KMS-11 (cell line): ENCODE measurements at regions not wholly inside any gene's neighbourhood (a gene's known extent, or its start where the extent isn't known, plus 50 kb on each side); places are given as distances from the start of the nearest gene placed in this dataset.

Source experiments
- H2AFZ ChIP-seq: fragments of 200-600 bp; sonication (generic); 2 replicates; pipeline ENCODE4 v1.6.1; 2016; ENCODE audit warnings: antibody characterized with exemption, mixed run types, low read depth
- H3K27ac ChIP-seq: fragments of 200-600 bp; sonication (generic); 2 replicates; pipeline ENCODE4 v1.6.1; 2016; ENCODE audit warnings: mild to moderate bottlenecking, mixed run types
- H3K27me3 ChIP-seq: fragments of 200-600 bp; sonication (generic); 2 replicates; pipeline ENCODE4 v1.6.1; 2017; ENCODE audit warnings: mild to moderate bottlenecking, low read depth, mixed run types, moderate library complexity; ENCODE audit not compliant: insufficient read depth
- H3K36me3 ChIP-seq: fragments of 200-600 bp; sonication (generic); 2 replicates; pipeline ENCODE4 v1.6.1; 2017; ENCODE audit warnings: mild to moderate bottlenecking, mixed run types; ENCODE audit not compliant: insufficient read depth
- H3K4me1 ChIP-seq: fragments of 200-600 bp; sonication (generic); 2 replicates; pipeline ENCODE4 v1.6.1; 2016; ENCODE audit warnings: mild to moderate bottlenecking, low read depth, mixed run types; ENCODE audit not compliant: poor library complexity, severe bottlenecking
- H3K4me2 ChIP-seq: fragments of 200-600 bp; sonication (generic); 2 replicates; pipeline ENCODE4 v1.7.0; 2016; ENCODE audit warnings: mild to moderate bottlenecking, mixed run types
- H3K4me3 ChIP-seq: fragments of 200-600 bp; sonication (generic); IDR thresholded peaks from 2 replicates; pipeline ENCODE4 v1.6.1; 2017; ENCODE audit warnings: low read depth, low read length, mixed read lengths; ENCODE audit not compliant: insufficient read depth
- H3K79me2 ChIP-seq: fragments of 200-600 bp; sonication (generic); 2 replicates; pipeline ENCODE4 v1.6.1; 2016; ENCODE audit warnings: low read depth, mixed run types; ENCODE audit not compliant: insufficient read depth
- H3K9ac ChIP-seq: fragments of 200-600 bp; sonication (generic); 2 replicates; pipeline ENCODE4 v1.6.1; 2016; ENCODE audit warnings: mild to moderate bottlenecking, mixed run types
- H4K20me1 ChIP-seq: fragments of 200-600 bp; sonication (generic); 2 replicates; pipeline ENCODE4 v1.6.1; 2016; ENCODE audit warnings: mild to moderate bottlenecking, mixed run types; ENCODE audit not compliant: insufficient read depth
- CTCF ChIP-seq: fragments of 200-600 bp; sonication (generic); conservative IDR thresholded peaks from 2 replicates; pipeline ENCODE4 v1.6.1; 2017; ENCODE audit warnings: low read depth, mild to moderate bottlenecking, antibody characterized with exemption, low read length, moderate library complexity, mixed read lengths

DNA sequence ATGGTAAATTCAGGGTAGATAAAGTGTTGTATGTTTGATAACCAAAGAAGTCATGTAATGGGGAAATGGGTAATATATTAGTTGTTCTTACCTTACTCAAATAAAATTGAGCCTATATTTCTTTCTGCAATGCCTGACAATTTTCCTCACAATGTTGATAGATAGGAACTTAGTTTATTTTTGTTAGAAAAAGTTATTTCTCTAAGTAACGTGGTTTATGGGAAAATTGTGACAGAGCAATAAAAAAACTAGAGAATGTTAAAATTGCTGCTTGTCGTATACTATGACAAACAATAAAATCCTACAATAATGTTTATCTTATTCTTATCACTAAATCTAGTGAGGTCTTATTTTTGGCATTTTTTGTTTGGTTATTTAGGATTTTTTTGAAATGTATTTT, 534.1 kb downstream of the TMTC2 start:
- H3K79me2 ChIP-seq = no peaks in the 10 kb centered on the region
- H3K27me3 ChIP-seq = no peaks in the 10 kb centered on the region
- no peaks in the 10 kb centered on the region for H3K4me1 ChIP-seq
- no peak overlapping the region for H2AFZ ChIP-seq
- no peaks in the 10 kb centered on the region for H3K36me3 ChIP-seq
- no peak overlapping the region for H3K4me2 ChIP-seq
- H3K9ac ChIP-seq = no peak overlapping the region
- H3K4me3 ChIP-seq = no peak overlapping the region
- no peak for TF ChIP-seq CTCF
- no peak overlapping the region for H3K27ac ChIP-seq
- H4K20me1 ChIP-seq = no peaks in the 10 kb centered on the region

DNA sequence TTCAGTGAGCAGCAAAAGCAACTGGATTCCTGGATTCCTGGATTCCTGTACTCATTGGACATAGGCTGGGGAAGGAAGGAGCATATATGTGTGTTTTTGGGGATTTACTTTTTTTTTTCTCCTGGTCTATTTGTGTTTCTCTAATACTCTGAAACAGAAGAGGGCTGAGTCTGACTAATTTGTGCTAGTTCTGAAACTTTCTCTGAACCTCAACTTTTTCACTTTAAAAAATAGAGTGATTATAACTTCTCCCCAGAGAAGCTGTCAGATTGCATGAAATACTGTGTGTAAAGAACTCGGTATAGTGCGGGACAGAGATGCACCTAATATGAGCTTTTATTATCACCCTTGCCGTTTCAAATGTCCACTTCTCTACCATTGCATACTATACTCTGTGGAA, 529.5 kb downstream of the TMTC2 start:
- H3K4me3 ChIP-seq = no peak overlapping the region
- no peak overlapping the region for H3K4me2 ChIP-seq
- H2AFZ ChIP-seq = no peak overlapping the region
- H3K79me2 ChIP-seq = no peaks in the 10 kb centered on the region
- no peaks in the 10 kb centered on the region for H3K36me3 ChIP-seq
- H3K27me3 ChIP-seq = no peaks in the 10 kb centered on the region
- H3K4me1 ChIP-seq = no peaks in the 10 kb centered on the region
- no peak overlapping the region for H3K27ac ChIP-seq
- TF ChIP-seq CTCF = no peak
- no peaks in the 10 kb centered on the region for H4K20me1 ChIP-seq
- H3K9ac ChIP-seq = no peak overlapping the region

- H3K27ac ChIP-seq = no peak overlapping the region
- no peaks in the 10 kb centered on the region for H4K20me1 ChIP-seq
- H3K27me3 ChIP-seq = no peaks in the 10 kb centered on the region
- no peak for TF ChIP-seq CTCF
- no peaks in the 10 kb centered on the region for H3K79me2 ChIP-seq
- no peaks in the 10 kb centered on the region for H3K36me3 ChIP-seq
- no peak overlapping the region for H3K4me2 ChIP-seq
- H2AFZ ChIP-seq = no peak overlapping the region
- H3K4me1 ChIP-seq = no peaks in the 10 kb centered on the region
- no peak overlapping the region for H3K9ac ChIP-seq
- no peak overlapping the region for H3K4me3 ChIP-seq
These were observed 527.5 kb downstream of the TMTC2 start for GRCh38 chr12:83214185-83214584.

DNA sequence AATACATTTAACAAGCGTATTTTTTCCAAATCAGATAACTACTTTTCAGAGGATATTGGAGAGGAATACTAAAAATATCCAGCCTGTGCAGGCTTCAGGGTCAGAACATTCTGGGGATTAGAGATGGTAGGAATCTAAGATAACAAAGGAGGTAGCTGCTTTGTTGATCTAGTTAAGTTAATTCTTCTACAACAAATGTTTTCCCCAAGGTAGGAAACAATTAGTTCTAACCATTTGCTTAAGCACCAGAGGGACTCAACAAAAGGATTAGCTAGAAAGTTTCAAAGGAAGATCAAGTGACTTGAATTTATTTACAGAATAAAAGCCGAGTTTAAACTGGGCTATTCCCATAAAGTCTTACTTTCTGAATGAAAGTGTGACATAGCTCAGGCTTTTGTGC, 524.2 kb downstream of the TMTC2 start:
- Histone ChIP-seq H3K27ac (no peak overlapping the region), H3K4me1 (no peaks in the 10 kb centered on the region), H2AFZ (no peak overlapping the region), H3K4me3 (no peak overlapping the region), H3K4me2 (no peak overlapping the region), H3K27me3 (no peaks in the 10 kb centered on the region), H3K9ac (no peak overlapping the region), H4K20me1 (no peaks in the 10 kb centered on the region), H3K79me2 (no peaks in the 10 kb centered on the region), H3K36me3 (no peaks in the 10 kb centered on the region)
- TF ChIP-seq CTCF = no peak

DNA sequence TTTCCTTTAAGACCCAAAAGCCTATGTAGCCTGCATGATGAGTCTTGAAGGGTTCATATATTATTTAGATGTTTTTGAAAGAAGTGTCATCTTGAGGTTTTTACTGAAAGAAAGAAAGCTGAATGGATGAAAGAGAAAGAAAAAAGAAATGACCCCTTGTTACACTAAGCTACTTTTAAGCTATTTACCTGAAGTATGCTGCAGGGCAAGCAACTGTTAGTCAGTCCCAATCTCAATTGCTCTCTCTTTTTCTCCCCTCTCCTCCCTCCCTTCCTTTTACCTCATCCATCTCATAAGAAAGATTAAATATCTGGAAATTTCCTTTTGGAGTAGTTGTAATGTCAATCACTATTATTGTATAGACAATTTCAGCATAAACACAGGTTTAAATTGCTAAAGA, 512.4 kb downstream of the TMTC2 start:
- no peak overlapping the region for H2AFZ ChIP-seq
- no peaks in the 10 kb centered on the region for H3K79me2 ChIP-seq
- H3K4me2 ChIP-seq = no peak overlapping the region
- H3K27ac ChIP-seq = no peak overlapping the region
- H3K9ac ChIP-seq = no peak overlapping the region
- H3K4me1 ChIP-seq = no peaks in the 10 kb centered on the region
- H4K20me1 ChIP-seq = no peaks in the 10 kb centered on the region
- TF ChIP-seq CTCF = no peak
- H3K4me3 ChIP-seq = no peak overlapping the region
- H3K27me3 ChIP-seq = no peaks in the 10 kb centered on the region
- H3K36me3 ChIP-seq = no peaks in the 10 kb centered on the region
